ENCODE measurements at regions not wholly inside any gene's neighbourhood (a gene's known extent, or its start where the extent isn't known, plus 50 kb on each side); places are given as distances from the start of the nearest gene placed in this dataset.

DNA sequence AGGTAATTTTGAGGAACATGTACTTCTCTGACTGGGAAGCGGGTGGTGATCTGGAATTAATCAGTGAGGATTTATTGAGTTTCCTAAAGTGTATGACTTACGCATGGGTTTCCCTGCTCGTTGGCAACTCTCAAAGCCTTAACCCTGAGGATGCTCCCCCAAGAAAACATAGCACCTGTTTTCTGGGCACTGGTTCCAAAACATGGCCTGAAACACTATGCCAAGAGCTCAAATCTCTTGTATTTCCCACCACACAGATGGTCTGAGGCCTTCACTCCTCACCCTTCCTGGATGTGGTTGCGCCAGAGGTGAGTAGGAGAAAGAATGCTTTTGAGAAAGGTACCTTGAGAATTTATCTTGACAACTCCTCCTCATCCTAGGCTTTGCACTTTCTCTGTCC is 250.4 kb downstream of the FZD1 start:
- TF ChIP-seq, protein P1, sequence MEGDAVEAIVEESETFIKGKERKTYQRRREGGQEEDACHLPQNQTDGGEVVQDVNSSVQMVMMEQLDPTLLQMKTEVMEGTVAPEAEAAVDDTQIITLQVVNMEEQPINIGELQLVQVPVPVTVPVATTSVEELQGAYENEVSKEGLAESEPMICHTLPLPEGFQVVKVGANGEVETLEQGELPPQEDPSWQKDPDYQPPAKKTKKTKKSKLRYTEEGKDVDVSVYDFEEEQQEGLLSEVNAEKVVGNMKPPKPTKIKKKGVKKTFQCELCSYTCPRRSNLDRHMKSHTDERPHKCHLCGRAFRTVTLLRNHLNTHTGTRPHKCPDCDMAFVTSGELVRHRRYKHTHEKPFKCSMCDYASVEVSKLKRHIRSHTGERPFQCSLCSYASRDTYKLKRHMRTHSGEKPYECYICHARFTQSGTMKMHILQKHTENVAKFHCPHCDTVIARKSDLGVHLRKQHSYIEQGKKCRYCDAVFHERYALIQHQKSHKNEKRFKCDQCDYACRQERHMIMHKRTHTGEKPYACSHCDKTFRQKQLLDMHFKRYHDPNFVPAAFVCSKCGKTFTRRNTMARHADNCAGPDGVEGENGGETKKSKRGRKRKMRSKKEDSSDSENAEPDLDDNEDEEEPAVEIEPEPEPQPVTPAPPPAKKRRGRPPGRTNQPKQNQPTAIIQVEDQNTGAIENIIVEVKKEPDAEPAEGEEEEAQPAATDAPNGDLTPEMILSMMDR (IDR thresholded peaks at IDR 0.05) = no peak
- TF ChIP-seq POLR2A (IDR thresholded peaks at IDR 0.05) = no peak
- TF ChIP-seq EP300 (IDR thresholded peaks at IDR 0.05) = no peak

Measured in stomach (tissue), 4 donors.